GM12891 (cell line): ENCODE measurements at regions not wholly inside any gene's neighbourhood (a gene's known extent, or its start where the extent isn't known, plus 50 kb on each side); places are given as distances from the start of the nearest gene placed in this dataset.

Experiments
- POLR2A ChIP-seq: IDR thresholded peaks from 2 replicates; pipeline ENCODE4 v1.6.1; 2011; ENCODE audit warnings: low read depth, low read length, control low read depth
- POLR2AphosphoS5 ChIP-seq: IDR thresholded peaks from 2 replicates; pipeline ENCODE4 v1.6.1; 2011; ENCODE audit warnings: low read depth, low read length, control low read depth
- SPI1 ChIP-seq: IDR thresholded peaks from 2 replicates; pipeline ENCODE4 v1.6.1; 2011; ENCODE audit warnings: low read depth, low read length, control low read depth
- TAF1 ChIP-seq: IDR thresholded peaks from 2 replicates; pipeline ENCODE4 v1.6.1; 2011; ENCODE audit warnings: low read depth, low read length, control low read depth

- TF ChIP-seq POLR2AphosphoS5 (no peak), POLR2A (no peak), SPI1 (no peak), TAF1 (no peak)
Observed at GRCh38 chr10:117920956-117921355, 125.8 kb downstream of the RAB11FIP2 start.
